Naive thymus-derived CD4-positive, alpha-beta T cell (primary cell): ENCODE measurements at regions not wholly inside any gene's neighbourhood (a gene's known extent, or its start where the extent isn't known, plus 50 kb on each side); places are given as distances from the start of the nearest gene placed in this dataset.

Experiments used
- ATAC-seq: fragments of 150-1000 bp; cut with Tn5 transposase; 2 replicates; pipeline ENCODE4 v1.10.0; 2021; ENCODE audit warnings: mild to moderate bottlenecking, moderate library complexity
- CTCF ChIA-PET: fragments of 350-600 bp; sonication (Branson Sonifier 250); formaldehyde crosslinking; loops from one replicate; lab custom pipeline; 2021; ENCODE audit warnings: antibody characterized with exemption; lab: Charles Lee
- POLR2A ChIA-PET: fragments of 350-600 bp; sonication (Branson Sonifier 250); formaldehyde crosslinking; loops from one replicate; lab custom pipeline; 2021; ENCODE audit warnings: antibody characterized with exemption, inconsistent platforms; lab: Charles Lee
- DNase-seq, 9 donors: peaks; one replicate each; pipeline versions ENCODE4 v3.0.0 to v3.0.0-alpha.2; 2020 to 2022; ENCODE audit warnings: mixed read lengths in 1 of 9
- H3K27ac ChIP-seq: one replicate; pipeline ENCODE4 v1.7.0; 2013; ENCODE audit warnings: mild to moderate bottlenecking, low read depth, low read length, moderate library complexity
- H3K27me3 ChIP-seq, 2 donors: one replicate each; pipeline ENCODE4 v1.7.0; 2013; ENCODE audit warnings: low read length in 2 of 2, mild to moderate bottlenecking in 2 of 2, moderate library complexity in 2 of 2; ENCODE audit not compliant: control insufficient read depth in 2 of 2, insufficient read depth in 2 of 2
- H3K36me3 ChIP-seq, 3 experiments: 1 replicate in 2 of 3; 2 replicates in 1 of 3; pipeline ENCODE4 v1.7.0; 2013; ENCODE audit warnings: low read length in 3 of 3, mild to moderate bottlenecking in 3 of 3, moderate library complexity in 1 of 3; ENCODE audit not compliant: insufficient read depth in 3 of 3, control insufficient read depth in 2 of 3
- H3K4me1 ChIP-seq, 2 donors: one replicate each; pipeline ENCODE4 v1.7.0; 2013; ENCODE audit warnings: low read length in 2 of 2, mild to moderate bottlenecking in 2 of 2, moderate library complexity in 1 of 2; ENCODE audit not compliant: control insufficient read depth in 2 of 2, insufficient read depth in 2 of 2
- H3K4me3 ChIP-seq: 2 replicates; pipeline ENCODE4 v1.7.0; 2013; ENCODE audit warnings: mild to moderate bottlenecking, low read length
- H3K9me3 ChIP-seq, 3 experiments: 1 replicate in 2 of 3; 2 replicates in 1 of 3; pipeline ENCODE4 v1.7.0; 2013; ENCODE audit warnings: low read length in 3 of 3; ENCODE audit not compliant: control insufficient read depth in 2 of 3
- H3K27ac Mint-ChIP-seq, 9 donors: one replicate each; pipeline ENCODE4 v1.8.0; 2020 to 2022; ENCODE audit warnings: mixed read lengths in 9 of 9, mild to moderate bottlenecking in 8 of 9, moderate library complexity in 5 of 9, inconsistent platforms in 2 of 9
- H3K27me3 Mint-ChIP-seq, 5 donors: one replicate each; pipeline ENCODE4 v1.8.0; 2021 to 2022; ENCODE audit warnings: mixed read lengths in 5 of 5, mild to moderate bottlenecking in 1 of 5
- H3K36me3 Mint-ChIP-seq, 5 donors: one replicate each; pipeline ENCODE4 v1.8.0; 2020 to 2022; ENCODE audit warnings: mixed read lengths in 5 of 5, mild to moderate bottlenecking in 3 of 5, inconsistent platforms in 1 of 5
- H3K4me1 Mint-ChIP-seq, 7 donors: one replicate each; pipeline ENCODE4 v1.8.0; 2020 to 2022; ENCODE audit warnings: mixed read lengths in 7 of 7, mild to moderate bottlenecking in 3 of 7, inconsistent platforms in 1 of 7
- H3K4me3 Mint-ChIP-seq, 10 donors: one replicate each; pipeline ENCODE4 v1.8.0; 2020 to 2022; ENCODE audit warnings: mild to moderate bottlenecking in 10 of 10, mixed read lengths in 10 of 10, moderate library complexity in 6 of 10, inconsistent platforms in 2 of 10
- H3K9me3 Mint-ChIP-seq, 11 donors: one replicate each; pipeline ENCODE4 v1.8.0; 2020 to 2022; ENCODE audit warnings: mixed read lengths in 11 of 11, mild to moderate bottlenecking in 4 of 11, inconsistent platforms in 1 of 11, moderate library complexity in 1 of 11
- intact Hi-C, 2 donors: fragments of 100-400 bp; cut with micrococcal nuclease; formaldehyde crosslinking; loops; one replicate each; pipeline ENCODE4 v1.15.1; 2023

- POLR2A ChIA-PET: no interaction called here
- Mint-ChIP-seq H3K4me1 (no peaks in the 10 kb centered on the region), H3K9me3 (peaks cover 0 to 8% (median 0%) of the 10 kb centered on the region in 11 donors), H3K36me3 (no peaks in the 10 kb centered on the region), H3K27me3 (peaks cover 0 to 7% (median 0%) of the 10 kb centered on the region in 5 donors), H3K27ac (no peak overlapping the region), H3K4me3 (no peak overlapping the region)
- no peak for ATAC-seq
- no peaks in the 10 kb centered on the region for H3K9me3 ChIP-seq
- H3K4me3 ChIP-seq: no peak overlapping the region
- DNase-seq: no peak
- no peaks in the 10 kb centered on the region for H3K4me1 ChIP-seq
- no peaks in the 10 kb centered on the region for H3K36me3 ChIP-seq
- CTCF ChIA-PET: no interaction called here
- H3K27ac ChIP-seq: no peak overlapping the region
- intact Hi-C loops: no loop called here
- H3K27me3 ChIP-seq: no peaks in the 10 kb centered on the region
These were observed 64.6 kb upstream of the HAPLN1 start for GRCh38 chr5:83785176-83785668.

- H3K27me3 ChIP-seq: no peaks in the 10 kb centered on the region
- no peaks in the 10 kb centered on the region for H3K4me1 ChIP-seq
- intact Hi-C loops: no loop called here
- no peak overlapping the region for H3K27ac ChIP-seq
- no peak overlapping the region for H3K4me3 ChIP-seq
- no peaks in the 10 kb centered on the region for H3K9me3 ChIP-seq
- H3K36me3 ChIP-seq: no peaks in the 10 kb centered on the region
- ATAC-seq (no peak), DNase-seq (no peak)
- Mint-ChIP-seq H3K27me3 (peaks cover 0 to 7% (median 0%) of the 10 kb centered on the region in 5 donors), H3K36me3 (no peaks in the 10 kb centered on the region), H3K27ac (no peak overlapping the region), H3K4me3 (no peak overlapping the region), H3K9me3 (peaks cover 0 to 3% (median 0%) of the 10 kb centered on the region in 11 donors), H3K4me1 (no peaks in the 10 kb centered on the region)
- POLR2A ChIA-PET: no interaction called here
- CTCF ChIA-PET: no interaction called here
These were observed 60.2 kb upstream of the HAPLN1 start for GRCh38 chr5:83780699-83781350.

- Histone ChIP-seq H3K27ac (no peak overlapping the region), H3K9me3 (no peaks in the 10 kb centered on the region), H3K4me3 (no peak overlapping the region), H3K36me3 (no peaks in the 10 kb centered on the region), H3K4me1 (no peaks in the 10 kb centered on the region), H3K27me3 (no peaks in the 10 kb centered on the region)
- Mint-ChIP-seq H3K27me3 (no peaks in the 10 kb centered on the region), H3K4me3 (no peak overlapping the region), H3K4me1 (no peaks in the 10 kb centered on the region), H3K36me3 (no peaks in the 10 kb centered on the region), H3K27ac (no peak overlapping the region), H3K9me3 (peaks cover 0 to 3% (median 0%) of the 10 kb centered on the region in 11 donors)
- no peak for ATAC-seq
- POLR2A ChIA-PET: no interaction called here
- intact Hi-C loops: no loop called here
- DNase-seq: no peak
- CTCF ChIA-PET: no interaction called here
These were observed 57.2 kb upstream of the HAPLN1 start for GRCh38 chr5:83777856-83778255.

DNA sequence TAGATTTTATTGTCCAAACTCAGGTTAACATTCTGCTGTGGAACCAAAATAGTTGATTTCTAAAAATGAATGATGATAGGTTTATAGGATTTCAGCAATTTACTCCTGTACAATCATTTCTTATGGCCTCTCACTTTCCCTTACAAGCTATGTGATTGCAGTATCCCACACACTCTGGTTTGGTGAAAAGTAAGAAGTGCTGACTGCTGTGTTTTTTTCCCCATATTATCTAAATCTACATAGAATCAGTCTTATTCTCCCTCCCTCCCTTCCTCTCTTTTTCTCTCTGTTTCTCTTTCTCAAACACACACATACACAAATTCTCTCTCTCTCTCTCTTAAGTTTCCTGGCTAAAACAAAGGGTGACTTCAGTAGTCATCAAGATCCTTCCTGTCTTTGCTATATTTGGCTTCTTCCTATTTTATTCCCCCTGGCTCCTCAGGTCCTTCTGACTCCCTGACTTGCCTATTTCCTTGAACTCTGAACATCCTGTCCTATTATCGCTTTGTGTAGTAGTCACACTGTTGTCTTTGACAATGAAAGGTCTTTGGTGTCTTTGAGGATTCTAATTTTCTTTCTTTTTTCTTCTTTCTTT, 55.9 kb upstream of the HAPLN1 start:
- Mint-ChIP-seq H3K4me3 (no peak overlapping the region), H3K36me3 (no peaks in the 10 kb centered on the region), H3K9me3 (peaks cover 0 to 4% (median 0%) of the 10 kb centered on the region in 11 donors), H3K27me3 (no peaks in the 10 kb centered on the region), H3K27ac (no peak overlapping the region), H3K4me1 (no peaks in the 10 kb centered on the region)
- H3K4me3 ChIP-seq: no peak overlapping the region
- no peaks in the 10 kb centered on the region for H3K36me3 ChIP-seq
- intact Hi-C loops: no loop called here
- DNase-seq (no peak), ATAC-seq (no peak)
- H3K27ac ChIP-seq: no peak overlapping the region
- no peaks in the 10 kb centered on the region for H3K4me1 ChIP-seq
- no peaks in the 10 kb centered on the region for H3K27me3 ChIP-seq
- ChIA-PET CTCF (no interaction called here), POLR2A (no interaction called here)
- H3K9me3 ChIP-seq: no peaks in the 10 kb centered on the region
